SK-N-SH (cell line): ENCODE measurements at regions not wholly inside any gene's neighbourhood (a gene's known extent, or its start where the extent isn't known, plus 50 kb on each side); places are given as distances from the start of the nearest gene placed in this dataset.

Experiments
- CTCF ChIP-seq: fragments of 200-600 bp; sonication (generic); IDR thresholded peaks from 2 replicates; pipeline ENCODE4 v1.6.1; 2017; ENCODE audit warnings: antibody characterized with exemption, mild to moderate bottlenecking, moderate library complexity
- EP300 ChIP-seq, 2 experiments: IDR thresholded peaks; 2 replicates each; pipeline versions ENCODE4 v1.4.0 to v1.6.1; 2012; ENCODE audit warnings: borderline replicate concordance in 1 of 2, low read depth in 1 of 2, low read length in 1 of 2
- EZH2phosphoT487 ChIP-seq: fragments of 200-600 bp; sonication (generic); IDR thresholded peaks from 2 replicates; pipeline ENCODE4 v1.6.1; 2017; ENCODE audit warnings: low read depth, mixed run types, mild to moderate bottlenecking, antibody characterized with exemption, moderate library complexity, borderline replicate concordance
- GABPA ChIP-seq: IDR thresholded peaks from 2 replicates; pipeline ENCODE4 v1.4.0; 2012; ENCODE audit warnings: low read depth, mild to moderate bottlenecking
- MXI1 ChIP-seq: IDR thresholded peaks from 2 replicates; pipeline ENCODE4 v1.6.1; 2012; ENCODE audit warnings: mild to moderate bottlenecking, low read depth, low read length, improper control_type of control experiment
- POLR2AphosphoS5 ChIP-seq: IDR thresholded peaks from 2 replicates; pipeline ENCODE4 v1.6.1; 2012; ENCODE audit warnings: low read depth, low read length
- RAD21 ChIP-seq: IDR thresholded peaks from 2 replicates; pipeline ENCODE4 v1.6.1; 2012; ENCODE audit warnings: mild to moderate bottlenecking, low read length
- REST ChIP-seq: IDR thresholded peaks from 2 replicates; pipeline ENCODE4 v1.6.1; 2012; ENCODE audit warnings: mild to moderate bottlenecking, low read depth, low read length, moderate library complexity
- RXRA ChIP-seq: IDR thresholded peaks from 2 replicates; pipeline ENCODE4 v1.4.0; 2012; ENCODE audit warnings: low read depth, mild to moderate bottlenecking, borderline replicate concordance
- TAF1 ChIP-seq: IDR thresholded peaks from 2 replicates; pipeline ENCODE4 v1.6.1; 2012; ENCODE audit warnings: low read depth, mild to moderate bottlenecking, low read length, moderate library complexity, borderline replicate concordance
- USF1 ChIP-seq: IDR thresholded peaks from 2 replicates; pipeline ENCODE4 v1.4.0; 2012; ENCODE audit warnings: low read depth, borderline replicate concordance
- YY1 ChIP-seq: IDR thresholded peaks from 2 replicates; pipeline ENCODE4 v1.4.0; 2012; ENCODE audit warnings: low read depth, mild to moderate bottlenecking
- ZBTB33 ChIP-seq: IDR thresholded peaks from 2 replicates; pipeline ENCODE4 v1.4.0; 2012; ENCODE audit warnings: low read depth, borderline replicate concordance

GRCh38 chr2:88856409-88857135, 165.1 kb downstream of the RPIA start:
- TF ChIP-seq RAD21, result no peak
- TF ChIP-seq CTCF, result no peak
- no peak for TF ChIP-seq GABPA
- TF ChIP-seq EZH2phosphoT487, result no peak
- TF ChIP-seq RXRA, result no peak
- TF ChIP-seq USF1, result no peak
- TF ChIP-seq REST, result no peak
- TF ChIP-seq YY1, result no peak
- no peak for TF ChIP-seq ZBTB33
- no peak for TF ChIP-seq EP300 (IDR thresholded peaks at IDR 0.05; ENCODE audit: borderline replicate concordance in 1 of 2, low read depth in 1 of 2, low read length in 1 of 2)
- TF ChIP-seq POLR2AphosphoS5, result no peak
- TF ChIP-seq MXI1, result no peak
- TF ChIP-seq TAF1, result no peak
